ENCODE measurements at regions not wholly inside any gene's neighbourhood (a gene's known extent, or its start where the extent isn't known, plus 50 kb on each side); places are given as distances from the start of the nearest gene placed in this dataset.
"Not testable (repeated sequence)": the region's sequence is repeated elsewhere in the genome, so short reads cannot be mapped to it uniquely, and the experiment has no call there.

DNA sequence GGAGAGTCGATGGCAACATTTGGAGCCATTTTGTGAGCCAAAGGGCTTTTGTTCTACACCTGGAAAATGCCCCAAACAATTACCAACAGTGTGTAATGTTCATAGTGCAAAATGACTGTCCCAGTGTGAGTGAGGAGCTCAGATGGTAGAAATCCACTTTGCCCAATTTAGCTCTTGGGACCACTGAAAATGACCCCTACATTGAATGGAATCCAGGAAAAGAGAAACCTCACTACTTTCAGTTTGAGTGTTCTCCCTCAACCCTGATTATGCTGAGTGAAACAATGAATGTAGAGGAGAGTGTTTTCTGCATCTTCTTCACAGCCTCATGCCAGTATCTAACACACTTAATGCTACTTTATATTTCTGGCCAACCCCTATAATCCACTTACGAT lies 84.9 kb upstream of the NRN1 start:
- no peak for DNase-seq

DNA sequence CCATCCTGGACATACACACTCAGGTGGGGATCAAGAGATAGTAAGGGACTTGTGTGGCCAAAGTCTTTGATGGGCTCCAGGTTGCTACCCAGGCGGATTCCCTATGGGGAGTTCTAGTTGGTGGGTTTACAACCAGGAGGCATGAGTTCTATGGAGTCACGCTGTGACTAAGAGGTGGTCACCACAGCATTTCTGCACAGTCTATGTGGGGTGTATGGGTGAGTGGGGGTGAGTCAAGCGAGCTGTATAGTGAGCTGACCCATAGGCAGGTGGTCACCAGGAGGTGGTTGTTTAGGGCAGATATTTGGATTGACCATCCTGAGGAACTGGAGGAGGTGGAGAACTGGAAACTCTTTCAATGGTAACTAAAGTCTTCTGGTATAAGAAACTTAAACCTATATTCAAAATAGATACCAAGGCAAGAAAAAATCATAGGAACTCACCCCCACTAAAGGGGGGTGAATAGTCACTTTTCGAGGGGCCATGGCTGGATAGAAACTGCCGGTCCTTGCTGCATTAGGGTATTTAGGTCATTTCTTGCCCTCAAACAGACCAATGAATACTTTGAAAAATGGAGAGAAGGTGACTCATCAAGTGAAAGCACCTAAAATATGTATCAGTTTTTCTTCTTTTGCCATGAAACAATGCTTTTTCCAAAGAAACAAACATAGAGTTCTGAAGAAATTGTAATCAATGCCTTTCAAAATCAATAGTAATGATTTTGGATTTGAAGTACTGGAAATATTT lies 84.3 kb upstream of the NRN1 start:
- DNase-seq: no peak

DNA sequence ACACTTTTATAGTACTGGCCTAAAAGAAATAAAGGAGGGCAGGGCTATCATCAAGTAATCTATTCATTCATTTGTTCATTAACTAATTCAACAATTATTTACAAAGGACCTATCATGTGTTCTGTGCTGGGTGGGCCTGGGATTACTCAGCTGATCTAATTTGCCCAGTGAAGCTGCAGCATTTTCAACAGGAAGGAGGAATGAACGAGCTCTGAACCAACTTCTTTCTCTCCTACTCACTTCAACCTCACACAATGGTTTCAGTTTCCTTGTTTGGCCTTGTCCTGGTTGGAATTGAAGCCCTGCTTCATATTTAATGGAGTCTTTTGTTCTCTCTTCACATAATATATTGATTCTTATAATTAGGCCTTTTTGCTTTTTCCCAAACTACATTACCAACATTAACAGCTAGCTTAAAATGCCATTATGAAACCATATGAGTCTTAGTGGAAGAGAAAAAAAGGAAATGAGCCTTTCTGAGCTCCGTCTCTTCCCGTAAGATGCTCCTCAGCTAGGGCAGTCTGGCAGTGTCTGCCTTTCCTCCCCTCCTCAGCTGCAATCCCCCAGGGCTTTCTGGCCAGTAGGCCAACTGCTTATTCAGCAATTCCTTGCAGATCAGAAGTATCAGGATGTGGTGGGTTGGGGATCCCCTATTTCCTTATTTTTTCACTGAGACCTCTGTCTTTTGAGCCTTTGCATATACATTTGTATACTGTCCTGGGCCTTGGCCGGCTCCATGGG lies 79.4 kb upstream of the NRN1 start:
- DNase-seq: no peak

DNA sequence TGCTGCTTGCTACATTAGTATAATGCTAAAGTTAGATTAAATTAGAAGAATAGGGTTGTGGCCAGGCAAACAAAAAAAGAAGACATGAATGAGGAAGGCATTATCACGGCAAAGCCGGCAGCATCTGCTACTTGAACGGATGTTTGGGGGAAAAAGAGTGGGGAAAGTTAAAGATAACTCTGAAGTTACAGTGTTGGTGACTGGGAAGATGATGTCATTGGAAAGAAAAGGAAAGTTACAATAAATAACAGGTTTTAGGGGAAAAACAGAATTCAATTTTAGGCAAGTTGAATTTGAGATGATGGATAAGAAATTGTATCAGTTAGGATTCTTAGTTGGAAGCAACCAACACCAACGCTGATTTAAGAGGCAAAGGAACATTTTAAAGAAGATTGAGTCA lies 74.2 kb upstream of the NRN1 start:
- DNase-seq: no peak

DNA sequence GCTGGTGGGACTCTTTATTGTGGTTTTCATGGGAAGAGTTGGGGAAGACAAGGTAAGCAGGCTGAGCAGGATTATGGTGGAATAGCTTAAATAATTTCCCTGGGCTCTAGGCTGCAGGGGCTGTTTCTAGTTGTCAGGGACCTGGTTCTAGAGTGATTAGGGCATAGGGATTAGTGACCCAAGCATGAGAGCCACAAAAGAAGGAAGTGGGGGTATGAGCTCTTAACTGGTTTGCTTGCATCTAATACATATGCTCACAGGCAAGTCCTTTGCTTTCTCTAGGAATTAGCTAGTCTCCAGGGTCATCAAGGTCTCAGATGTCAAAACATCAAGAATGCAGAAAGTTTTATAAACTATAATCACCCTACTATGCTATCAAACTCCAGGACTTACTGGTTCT lies 67.5 kb upstream of the NRN1 start:
- no peak for DNase-seq

DNA sequence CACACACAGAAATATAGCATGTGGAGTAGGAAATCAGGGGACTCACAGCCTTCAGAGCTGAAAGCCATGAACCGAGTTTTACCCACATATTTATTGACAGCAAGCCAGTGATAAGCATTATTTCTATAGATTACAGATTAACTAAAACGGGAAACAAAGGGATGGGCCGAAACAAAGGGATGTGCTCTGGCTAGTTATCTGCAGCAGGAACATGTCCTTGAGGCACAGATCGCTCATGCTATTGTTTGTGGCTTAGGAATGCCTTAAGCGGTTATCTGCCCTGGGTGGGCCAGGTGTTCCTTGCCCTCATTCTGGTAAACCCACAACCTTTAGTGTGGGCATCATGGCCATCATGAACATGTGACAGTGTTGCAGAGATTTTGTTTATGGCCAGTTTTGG lies 61.4 kb upstream of the NRN1 start:
- not testable (repeated sequence) for DNase-seq

DNA sequence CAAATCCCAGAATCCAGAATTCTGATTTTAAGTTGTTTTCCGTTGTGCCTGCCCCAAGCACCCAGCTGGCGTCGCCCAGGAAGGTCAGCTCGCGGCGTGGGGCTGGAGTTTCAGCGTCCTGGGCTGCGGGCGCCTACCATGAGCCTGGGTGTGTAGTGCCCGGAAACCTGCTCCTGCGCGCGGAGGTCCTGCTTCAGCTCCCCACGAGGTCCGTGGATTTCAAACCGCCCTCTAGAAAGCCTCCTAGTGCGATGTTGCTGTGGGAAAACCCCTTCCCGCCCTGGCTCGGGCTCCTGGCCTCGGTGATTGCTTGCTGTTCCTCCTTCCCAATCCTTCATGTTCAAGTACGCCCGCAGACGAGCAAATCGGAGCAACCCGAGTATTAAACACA lies 51.3 kb upstream of the NRN1 start:
- no peak for DNase-seq

DNA sequence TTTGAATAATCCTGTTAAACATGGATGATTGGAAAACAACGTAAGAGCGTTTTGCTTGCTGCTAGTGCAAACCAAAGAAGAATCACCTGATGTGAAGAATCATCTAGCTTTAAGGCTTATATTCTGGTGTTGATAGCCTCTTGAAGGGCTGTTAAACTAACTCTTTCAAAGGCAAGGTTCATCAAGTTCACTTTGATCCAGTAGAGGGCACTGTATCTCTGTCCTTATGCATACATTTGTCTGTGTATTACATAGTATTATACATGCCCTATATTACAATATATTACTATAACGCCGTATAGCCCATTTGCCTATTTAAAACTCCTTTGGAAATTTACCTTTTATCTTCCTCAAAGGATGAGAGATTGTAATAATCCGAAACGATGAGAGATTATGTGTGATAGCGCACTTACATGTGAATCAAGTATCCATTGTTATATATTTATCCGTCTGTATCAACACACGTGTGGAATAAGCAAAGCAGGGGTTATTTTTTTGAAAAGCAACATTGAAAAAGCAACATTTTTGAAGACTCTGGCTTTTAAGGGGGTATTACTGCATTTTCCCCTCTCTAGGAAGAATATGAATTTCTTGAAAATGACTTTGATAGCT lies 50.8 kb upstream of the NRN1 start:
- peak; percentile 43 for DNase-seq
